ENCODE measurements at regions not wholly inside any gene's neighbourhood (a gene's known extent, or its start where the extent isn't known, plus 50 kb on each side); places are given as distances from the start of the nearest gene placed in this dataset.

- Histone ChIP-seq H3K14ac (ENCODE audit: insufficient read length) (no peak overlapping the region), H2BK20ac (ENCODE audit: low read length) (no peak overlapping the region), H2AFZ (ENCODE audit: low read length) (no peak overlapping the region), H3K36me3 (ENCODE audit: control insufficient read depth in 2 of 4, insufficient read depth in 4 of 4, low read length in 3 of 4) (no peaks in the 10 kb centered on the region), H2BK120ac (replicated peaks; ENCODE audit: low read depth, low read length) (no peak overlapping the region), H3K4me3 (ENCODE audit: extremely low read depth in 1 of 4, insufficient read depth in 2 of 4, low read depth in 3 of 4, low read length in 4 of 4) (no peak overlapping the region), H3K23me2 (ENCODE audit: low read depth, low read length) (no peaks in the 10 kb centered on the region), H3K56ac (replicated peaks; ENCODE audit: insufficient read length, low read depth, low read length) (no peak overlapping the region), H4K20me1 (replicated peaks in 1 of 2; ENCODE audit: control insufficient read depth in 1 of 2, insufficient read depth in 2 of 2, low read length in 2 of 2) (no peaks in the 10 kb centered on the region), H3K4ac (replicated peaks; ENCODE audit: insufficient read length, low read depth, low read length) (no peak overlapping the region), H3K9ac (replicated peaks in 1 of 4; ENCODE audit: extremely low read depth in 1 of 4, low read depth in 3 of 4, low read length in 3 of 4) (no peak overlapping the region), H4K5ac (ENCODE audit: insufficient read length, low read depth, low read length) (no peak overlapping the region), H2AK5ac (ENCODE audit: low read depth, low read length) (no peak overlapping the region), H3K79me1 (ENCODE audit: low read depth, low read length) (no peaks in the 10 kb centered on the region), H3K4me2 (ENCODE audit: insufficient read depth in 1 of 2, low read depth in 2 of 2, low read length in 2 of 2) (no peak overlapping the region), H3K9me3 (ENCODE audit: insufficient read depth in 2 of 2, low read depth in 1 of 2, low read length in 1 of 2) (no peaks in the 10 kb centered on the region), H3K79me2 (ENCODE audit: control insufficient read depth in 1 of 2, insufficient read depth in 2 of 2, low read length in 2 of 2) (no peaks in the 10 kb centered on the region), H4K8ac (ENCODE audit: extremely low read depth, insufficient read depth, low read length) (no peak overlapping the region), H3K4me1 (replicated peaks in 1 of 4; ENCODE audit: control insufficient read depth in 3 of 4, insufficient read depth in 4 of 4, low read length in 3 of 4) (no peaks in the 10 kb centered on the region), H2BK15ac (ENCODE audit: low read length) (no peak overlapping the region), H2BK5ac (ENCODE audit: low read depth, low read length) (no peak overlapping the region), H3K23ac (ENCODE audit: insufficient read length) (no peak overlapping the region), H3K18ac (ENCODE audit: extremely low read depth, low read length) (no peak overlapping the region), H3K27ac (ENCODE audit: low read depth, low read length) (no peak overlapping the region), H3K27me3 (replicated peaks in 1 of 4; ENCODE audit: control insufficient read depth in 3 of 4, extremely low read depth in 1 of 4, insufficient read depth in 3 of 4, low read length in 3 of 4) (no peaks in the 10 kb centered on the region), H4K91ac (replicated peaks; ENCODE audit: insufficient read length, low read length) (no peak overlapping the region), H2BK12ac (ENCODE audit: low read depth, low read length) (no peak overlapping the region)
- POLR2A ChIA-PET (ENCODE audit: partially characterized antibody), result no interaction called here
- DNase-seq (ENCODE audit: low read depth in 1 of 2, low spot score in 2 of 2), result no peak
- FAIRE-seq, result no peak
- whole genome bisulfite sequencing, 2 experiments (ENCODE audit: extremely low coverage in 1 of 2, insufficient coverage in 1 of 2, insufficient read length in 1 of 2, insufficient replicate concordance in 2 of 2, low coverage in 1 of 2, low lambda C conversion rate in 2 of 2, missing lambda C conversion rate in 1 of 2), result 87% methylated on average over 3 of the region's 3 CpGs; no CpG with 5 or more reads in 1 of the 2 experiments
- CTCF ChIA-PET (ENCODE audit: partially characterized antibody), result interaction anchor here (0.5 kb wide), 1 partner anchor 231 kb away, joined by 3 read pairs; no protein-coding TSS in a partner anchor
- no peak for TF ChIP-seq RAD21 (IDR thresholded peaks at IDR 0.05 in 1 of 2, conservative IDR thresholded peaks at IDR 0.05 in 1 of 2; ENCODE audit: low read depth in 2 of 2, low read length in 2 of 2)
- TF ChIP-seq SRF (IDR thresholded peaks at IDR 0.05; ENCODE audit: low read depth, low read length), result no peak
- TF ChIP-seq TEAD4 (IDR thresholded peaks at IDR 0.05; ENCODE audit: low read depth, low read length), result no peak
- no peak for TF ChIP-seq GTF2F1 (IDR thresholded peaks at IDR 0.05; ENCODE audit: borderline replicate concordance, low read depth, low read length)
- TF ChIP-seq E2F6 (IDR thresholded peaks at IDR 0.05), result no peak
- no peak for TF ChIP-seq HDAC6 (IDR thresholded peaks at IDR 0.05; ENCODE audit: low read depth, low read length)
- TF ChIP-seq ATF3 (IDR thresholded peaks at IDR 0.05; ENCODE audit: insufficient read depth, low read depth, low read length), result no peak
- no peak for TF ChIP-seq CEBPB (IDR thresholded peaks at IDR 0.05; ENCODE audit: low read depth, low read length)
- TF ChIP-seq TAF1 (IDR thresholded peaks at IDR 0.05; ENCODE audit: low read depth, low read length), result no peak
- no peak for TF ChIP-seq POU5F1 (IDR thresholded peaks at IDR 0.05; ENCODE audit: low read depth, low read length)
- no peak for TF ChIP-seq BCL11A (IDR thresholded peaks at IDR 0.05; ENCODE audit: low read depth in 2 of 2, low read length in 2 of 2)
- no peak for TF ChIP-seq KDM1A (IDR thresholded peaks at IDR 0.05; ENCODE audit: borderline replicate concordance, low read length)
- TF ChIP-seq BACH1 (IDR thresholded peaks at IDR 0.05; ENCODE audit: low read length), result no peak
- TF ChIP-seq RXRA (IDR thresholded peaks at IDR 0.05; ENCODE audit: insufficient read depth, low read depth, low read length), result no peak
Measured at GRCh38 chr5:8097146-8097545, 228.2 kb downstream of the MTRR start.

Data from H1 (cell line).